Omental fat pad (tissue), 3 donors: ENCODE measurements at regions not wholly inside any gene's neighbourhood (a gene's known extent, or its start where the extent isn't known, plus 50 kb on each side); places are given as distances from the start of the nearest gene placed in this dataset.
A peak's percentile ranks its signal among the peaks of the same experiment; 100 is the strongest.

Experiments used
- ATAC-seq: fragments of 150-250 bp; one replicate; pipeline ENCODE4 v1.9.1; 2016; ENCODE audit warnings: mild to moderate bottlenecking, moderate library complexity; ENCODE audit not compliant: low FRiP score
- DNase-seq: peaks from one replicate; pipeline ENCODE4 v3.0.0-alpha.2; 2019; ENCODE audit warnings: low spot score
- CTCF ChIP-seq, 3 donors: fragments of 450-650 bp; IDR thresholded peaks; one replicate each; pipeline ENCODE4 v1.5.1; 2016 to 2017; ENCODE audit warnings: antibody characterized with exemption in 3 of 3, mild to moderate bottlenecking in 3 of 3, moderate library complexity in 2 of 3

- no peak for ATAC-seq
- no peak for DNase-seq
- TF ChIP-seq CTCF (IDR thresholded peaks at IDR 0.05) = no peak
These were observed 61.0 kb upstream of the BASP1 start for GRCh38 chr5:17156463-17156862.

GRCh38 chr5:17157294-17157693 lies 60.1 kb upstream of the BASP1 start:
- no peak for TF ChIP-seq CTCF (IDR thresholded peaks at IDR 0.05)
- ATAC-seq (no peak), DNase-seq (no peak)

- ATAC-seq (peak; percentile 80), DNase-seq (no peak)
- no peak for TF ChIP-seq CTCF (IDR thresholded peaks at IDR 0.05)
These were observed 59.4 kb upstream of the BASP1 start for GRCh38 chr5:17157916-17158529.

GRCh38 chr5:17160756-17161040 lies 56.7 kb upstream of the BASP1 start:
- no peak for ATAC-seq
- no peak for DNase-seq
- TF ChIP-seq CTCF (IDR thresholded peaks at IDR 0.05) = no peak

- no peak for DNase-seq
- no peak for TF ChIP-seq CTCF (IDR thresholded peaks at IDR 0.05)
- ATAC-seq = no peak
These were observed 55.8 kb upstream of the BASP1 start for GRCh38 chr5:17161662-17162061.

- DNase-seq = no peak
- ATAC-seq = no peak
- TF ChIP-seq CTCF (IDR thresholded peaks at IDR 0.05) = no peak
These were observed 54.2 kb upstream of the BASP1 start for GRCh38 chr5:17163221-17163620.

GRCh38 chr5:17167171-17167891 lies 50.1 kb upstream of the BASP1 start:
- no peak for TF ChIP-seq CTCF (IDR thresholded peaks at IDR 0.05)
- DNase-seq (no peak), ATAC-seq (no peak)
